ENCODE measurements at regions not wholly inside any gene's neighbourhood (a gene's known extent, or its start where the extent isn't known, plus 50 kb on each side); places are given as distances from the start of the nearest gene placed in this dataset.

GRCh38 chr14:55756078-55756477 lies 176.1 kb downstream of the KTN1 start:
- no peak for TF ChIP-seq CTCF (conservative IDR thresholded peaks at IDR 0.05)
- no peak for TF ChIP-seq ZFX (IDR thresholded peaks at IDR 0.05)
